Astrocyte (in vitro differentiated cells and primary cell): ENCODE measurements at regions not wholly inside any gene's neighbourhood (a gene's known extent, or its start where the extent isn't known, plus 50 kb on each side); places are given as distances from the start of the nearest gene placed in this dataset.
"Not testable (repeated sequence)": the region's sequence is repeated elsewhere in the genome, so short reads cannot be mapped to it uniquely, and the experiment has no call there.

Experiments used
- DNase-seq: peaks from one replicate; pipeline ENCODE4 v3.0.0-alpha.2; 2010; ENCODE audit warnings: low read depth
- FAIRE-seq: peaks from 2 replicates; lab custom pipeline; 2011; peaks lifted over from hg19 to GRCh38; lab: Jason Lieb, UNC
- H2AFZ ChIP-seq: 2 replicates; pipeline ENCODE4 v1.6.0; 2012; ENCODE audit warnings: low read depth, low read length, inconsistent platforms
- H3K27ac ChIP-seq: 2 replicates; pipeline ENCODE4 v1.5.1; 2011; ENCODE audit warnings: low read depth, low read length, inconsistent platforms
- H3K27me3 ChIP-seq: 2 replicates; pipeline ENCODE4 v1.6.0; 2011; ENCODE audit warnings: low read length, inconsistent platforms; ENCODE audit not compliant: insufficient read depth
- H3K36me3 ChIP-seq: 2 replicates; pipeline ENCODE4 v1.5.1; 2011; ENCODE audit warnings: low read length, inconsistent platforms; ENCODE audit not compliant: insufficient read depth
- H3K4me1 ChIP-seq: 2 replicates; pipeline ENCODE4 v1.5.1; 2011; ENCODE audit warnings: low read length, inconsistent platforms; ENCODE audit not compliant: insufficient read depth
- H3K4me2 ChIP-seq: 2 replicates; pipeline ENCODE4 v1.6.0; 2012; ENCODE audit warnings: low read length, inconsistent platforms
- H3K4me3 ChIP-seq: 2 replicates; pipeline ENCODE4 v1.5.1; 2011; ENCODE audit warnings: low read depth, mild to moderate bottlenecking, low read length, inconsistent platforms; ENCODE audit not compliant: insufficient read depth
- H3K79me2 ChIP-seq: 2 replicates; pipeline ENCODE4 v1.6.0; 2012; ENCODE audit warnings: mild to moderate bottlenecking, low read length, inconsistent platforms; ENCODE audit not compliant: insufficient read depth
- H3K9ac ChIP-seq: 2 replicates; pipeline ENCODE4 v1.6.0; 2012; ENCODE audit warnings: mild to moderate bottlenecking, low read length, inconsistent platforms
- H3K9me3 ChIP-seq: 2 replicates; pipeline ENCODE4 v1.5.1; 2012; ENCODE audit warnings: low read depth, mild to moderate bottlenecking, low read length, inconsistent platforms; ENCODE audit not compliant: insufficient read depth
- H4K20me1 ChIP-seq: 2 replicates; pipeline ENCODE4 v1.6.0; 2012; ENCODE audit warnings: low read length, inconsistent platforms; ENCODE audit not compliant: insufficient read depth
- H3K27ac Mint-ChIP-seq: one replicate; pipeline ENCODE4 v1.8.0; 2021; ENCODE audit warnings: mild to moderate bottlenecking, mixed read lengths; ENCODE audit not compliant: unreplicated experiment
- H3K27me3 Mint-ChIP-seq: one replicate; pipeline ENCODE4 v1.8.0; 2021; ENCODE audit warnings: low read depth, mixed read lengths; ENCODE audit not compliant: unreplicated experiment
- H3K36me3 Mint-ChIP-seq: one replicate; pipeline ENCODE4 v1.8.0; 2021; ENCODE audit warnings: low read depth, mixed read lengths; ENCODE audit not compliant: unreplicated experiment
- H3K4me1 Mint-ChIP-seq: one replicate; pipeline ENCODE4 v1.8.0; 2021; ENCODE audit warnings: low read depth, mixed read lengths; ENCODE audit not compliant: unreplicated experiment
- H3K4me3 Mint-ChIP-seq: one replicate; pipeline ENCODE4 v1.8.0; 2021; ENCODE audit warnings: mild to moderate bottlenecking, moderate library complexity, mixed read lengths; ENCODE audit not compliant: unreplicated experiment
- H3K9me3 Mint-ChIP-seq: one replicate; pipeline ENCODE4 v1.8.0; 2021; ENCODE audit warnings: mild to moderate bottlenecking, mixed read lengths; ENCODE audit not compliant: unreplicated experiment
- CTCF ChIP-seq: IDR thresholded peaks from 2 replicates; pipeline ENCODE4 v1.5.1; 2011; ENCODE audit warnings: low read depth, mild to moderate bottlenecking, inconsistent platforms, low read length, moderate library complexity; ENCODE audit not compliant: insufficient read depth
- EZH2 ChIP-seq: IDR thresholded peaks from 2 replicates; pipeline ENCODE4 v1.6.1; 2012; ENCODE audit warnings: mild to moderate bottlenecking, low read length, inconsistent platforms; ENCODE audit not compliant: insufficient read depth

DNA sequence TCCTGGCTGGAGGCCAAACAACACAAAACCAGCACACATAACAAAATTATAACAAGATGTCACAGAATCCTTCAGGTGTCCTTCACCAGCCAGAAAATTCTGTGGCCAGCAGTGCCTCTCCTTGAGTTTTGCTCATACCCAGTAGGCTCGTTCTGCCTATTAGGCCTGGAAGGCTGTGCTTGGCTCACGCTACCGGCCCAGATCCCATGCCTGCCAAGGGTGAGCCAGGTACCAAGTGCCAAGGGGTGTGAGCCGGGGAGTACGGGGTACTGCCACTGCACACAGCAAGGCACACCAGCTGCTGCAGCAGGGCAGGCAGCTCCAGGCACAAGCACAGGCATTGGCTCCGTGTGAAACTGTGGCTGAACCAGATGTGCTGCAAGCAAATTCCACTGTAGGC is 1562.0 kb downstream of the REEP3 start:
- H3K27ac Mint-ChIP-seq: no peak overlapping the region
- H3K27me3 ChIP-seq: no peaks in the 10 kb centered on the region
- H3K4me1 ChIP-seq: no peaks in the 10 kb centered on the region
- DNase-seq (no peak), FAIRE-seq (no peak)
- TF ChIP-seq CTCF (no peak), EZH2 (no peak)
- H3K27me3 Mint-ChIP-seq: no peaks in the 10 kb centered on the region
- H3K9me3 ChIP-seq: peaks cover 12% of the 10 kb centered on the region
- no peak overlapping the region for H3K4me2 ChIP-seq
- H3K4me3 ChIP-seq: no peak overlapping the region
- no peaks in the 10 kb centered on the region for H3K36me3 ChIP-seq
- H2AFZ ChIP-seq: no peak overlapping the region
- no peak overlapping the region for H3K9ac ChIP-seq
- H3K4me1 Mint-ChIP-seq: no peaks in the 10 kb centered on the region
- no peak overlapping the region for H3K4me3 Mint-ChIP-seq
- peaks cover 17% of the 10 kb centered on the region for H3K9me3 Mint-ChIP-seq
- no peaks in the 10 kb centered on the region for H3K79me2 ChIP-seq
- H4K20me1 ChIP-seq: no peaks in the 10 kb centered on the region
- H3K36me3 Mint-ChIP-seq: no peaks in the 10 kb centered on the region
- no peak overlapping the region for H3K27ac ChIP-seq

- Histone ChIP-seq H3K9ac (no peak overlapping the region), H3K36me3 (no peaks in the 10 kb centered on the region), H2AFZ (no peak overlapping the region), H3K27me3 (no peaks in the 10 kb centered on the region), H3K4me2 (no peak overlapping the region), H4K20me1 (no peaks in the 10 kb centered on the region), H3K27ac (no peak overlapping the region), H3K79me2 (no peaks in the 10 kb centered on the region), H3K9me3 (no peaks in the 10 kb centered on the region), H3K4me1 (no peaks in the 10 kb centered on the region), H3K4me3 (no peak overlapping the region)
- no peaks in the 10 kb centered on the region for H3K4me1 Mint-ChIP-seq
- TF ChIP-seq CTCF (no peak), EZH2 (no peak)
- no peaks in the 10 kb centered on the region for H3K27me3 Mint-ChIP-seq
- no peak overlapping the region for H3K27ac Mint-ChIP-seq
- H3K4me3 Mint-ChIP-seq: no peak overlapping the region
- no peaks in the 10 kb centered on the region for H3K9me3 Mint-ChIP-seq
- FAIRE-seq (no peak), DNase-seq (no peak)
- H3K36me3 Mint-ChIP-seq: no peaks in the 10 kb centered on the region
Observed at GRCh38 chr10:65090991-65091390, 1569.8 kb downstream of the REEP3 start.

DNA sequence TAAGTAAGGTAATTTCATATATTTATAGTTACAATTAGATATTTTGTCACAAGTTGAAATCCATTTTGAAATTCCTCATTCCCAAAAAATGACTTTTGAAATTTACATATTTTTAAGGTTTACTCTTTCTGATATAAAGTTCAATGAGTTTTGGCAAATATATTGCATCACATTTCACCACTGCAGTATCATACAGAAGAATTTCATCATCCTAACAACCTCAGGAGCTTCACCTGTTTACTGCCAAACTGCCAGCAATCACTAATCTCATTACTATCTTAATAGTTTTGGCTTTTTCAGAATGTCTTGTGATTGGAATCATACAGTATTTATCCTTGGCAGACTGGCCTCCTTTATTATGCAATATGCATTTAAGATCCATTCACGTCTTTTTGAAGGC is 1578.9 kb downstream of the REEP3 start:
- H3K4me3 Mint-ChIP-seq: no peak overlapping the region

GRCh38 chr10:65100881-65101280 is 1579.7 kb downstream of the REEP3 start:
- H3K4me1 ChIP-seq, H3K4me3 ChIP-seq, H3K9me3 Mint-ChIP-seq, H3K27me3 Mint-ChIP-seq, H3K9ac ChIP-seq, H3K79me2 ChIP-seq, H3K9me3 ChIP-seq, H3K27ac ChIP-seq, H2AFZ ChIP-seq, H3K4me1 Mint-ChIP-seq, H3K4me3 Mint-ChIP-seq, FAIRE-seq, H3K36me3 ChIP-seq, H3K4me2 ChIP-seq, H3K27ac Mint-ChIP-seq, H4K20me1 ChIP-seq, H3K27me3 ChIP-seq, H3K36me3 Mint-ChIP-seq, DNase-seq: not testable (repeated sequence)

More for the DNA sequence above, 1578.9 kb downstream of the REEP3 start:
- DNase-seq (no peak), FAIRE-seq (no peak)
- H3K9me3 ChIP-seq: no peaks in the 10 kb centered on the region
- Mint-ChIP-seq H3K27ac (no peak overlapping the region), H3K9me3 (peaks cover 6% of the 10 kb centered on the region), H3K27me3 (no peaks in the 10 kb centered on the region), H3K36me3 (no peaks in the 10 kb centered on the region), H3K4me1 (no peaks in the 10 kb centered on the region)
- no peaks in the 10 kb centered on the region for H3K27me3 ChIP-seq
- H2AFZ ChIP-seq: no peak overlapping the region
- no peaks in the 10 kb centered on the region for H3K36me3 ChIP-seq
- H3K79me2 ChIP-seq: no peaks in the 10 kb centered on the region
- H3K9ac ChIP-seq: no peak overlapping the region
- H3K4me2 ChIP-seq: no peak overlapping the region
- H3K4me1 ChIP-seq: no peaks in the 10 kb centered on the region
- TF ChIP-seq EZH2 (no peak), CTCF (no peak)
- H3K4me3 ChIP-seq: no peak overlapping the region
- no peaks in the 10 kb centered on the region for H4K20me1 ChIP-seq
- no peak overlapping the region for H3K27ac ChIP-seq
